ENCODE measurements at regions not wholly inside any gene's neighbourhood (a gene's known extent, or its start where the extent isn't known, plus 50 kb on each side); places are given as distances from the start of the nearest gene placed in this dataset.

DNA sequence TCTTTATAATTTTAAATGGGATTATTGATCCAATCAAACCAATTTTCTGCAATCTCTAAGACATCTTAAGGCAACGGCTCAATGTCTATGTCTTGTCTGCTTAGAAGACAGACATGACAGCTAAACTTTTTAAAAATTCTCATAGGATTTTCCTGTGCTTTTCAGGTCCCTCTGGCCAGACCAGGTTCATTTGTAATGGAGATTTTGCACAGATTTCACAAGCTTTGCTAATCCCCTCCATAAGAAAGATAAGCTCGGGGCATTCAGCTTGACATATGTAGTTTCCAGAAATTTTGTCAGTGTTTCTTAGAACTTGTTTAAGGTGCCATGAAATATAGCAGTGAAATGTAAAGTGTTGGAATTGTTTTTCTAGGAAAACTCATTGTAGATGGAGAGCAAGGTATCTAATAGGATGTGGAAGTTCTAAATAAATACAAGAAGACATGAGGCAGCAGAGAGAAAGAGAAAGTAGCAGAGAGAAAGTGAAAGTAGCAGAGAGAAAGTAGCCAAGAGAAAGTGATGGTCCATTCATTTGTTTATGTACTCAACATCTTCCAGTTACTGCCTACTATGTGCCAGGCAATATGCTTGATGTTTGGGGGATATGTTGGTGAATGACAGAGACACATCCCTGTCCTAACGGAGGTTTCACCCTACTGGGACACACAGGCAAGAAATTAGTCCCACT, 219.1 kb upstream of the ARHGAP42 start:
- Histone ChIP-seq H3K4me1 (ENCODE audit: insufficient read depth) (no peaks in the 10 kb centered on the region), H3K27ac (no peak overlapping the region), H3K4me3 (no peak overlapping the region), H3K27me3 (no peaks in the 10 kb centered on the region), H3K36me3 (no peaks in the 10 kb centered on the region), H3K9me3 (no peaks in the 10 kb centered on the region)
- 91 to 95% (median 92%) methylated on average over 3 of the region's 3 CpGs for WGBS, 3 donors
- TF ChIP-seq EP300 (IDR thresholded peaks at IDR 0.05) (no peak), POLR2A (IDR thresholded peaks at IDR 0.05) (no peak), CTCF (IDR thresholded peaks at IDR 0.05) (no peak)
- intact Hi-C loops (cut with DNase I), result no loop called here
- no peak for DNase-seq

- no peak overlapping the region for H3K27ac ChIP-seq
- DNase-seq, result no peak
- TF ChIP-seq EP300 (IDR thresholded peaks at IDR 0.05), result no peak
- TF ChIP-seq CTCF (IDR thresholded peaks at IDR 0.05), result no peak
- no peak for TF ChIP-seq POLR2A (IDR thresholded peaks at IDR 0.05)
- 3 to 10% (median 7%) methylated on average over 2 of the region's 2 CpGs for WGBS, 3 donors
- no peaks in the 10 kb centered on the region for H3K27me3 ChIP-seq
- no peaks in the 10 kb centered on the region for H3K4me1 ChIP-seq (ENCODE audit: insufficient read depth)
- intact Hi-C loops (cut with DNase I), result no loop called here
- H3K36me3 ChIP-seq, result no peaks in the 10 kb centered on the region
- no peaks in the 10 kb centered on the region for H3K9me3 ChIP-seq
- H3K4me3 ChIP-seq, result no peak overlapping the region
Observed at GRCh38 chr11:100469835-100470234, 217.3 kb upstream of the ARHGAP42 start.

- 67 to 69% (median 67%) methylated on average over 2 of the region's 2 CpGs for WGBS, 3 donors
Observed at GRCh38 chr11:100472727-100473389, 214.2 kb upstream of the ARHGAP42 start.

GRCh38 chr11:100473390-100473740, 213.7 kb upstream of the ARHGAP42 start:
- WGBS, 3 donors, result 80 to 94% (median 91%) methylated on average over 1 of the region's 1 CpG
- H3K36me3 ChIP-seq, result no peaks in the 10 kb centered on the region
- no peak for DNase-seq
- intact Hi-C loops (cut with DNase I), result no loop called here
- no peak for TF ChIP-seq POLR2A (IDR thresholded peaks at IDR 0.05)
- TF ChIP-seq CTCF (IDR thresholded peaks at IDR 0.05), result no peak
- TF ChIP-seq EP300 (IDR thresholded peaks at IDR 0.05), result no peak
- no peaks in the 10 kb centered on the region for H3K9me3 ChIP-seq
- no peaks in the 10 kb centered on the region for H3K4me1 ChIP-seq (ENCODE audit: insufficient read depth)
- H3K27ac ChIP-seq, result no peak overlapping the region
- H3K27me3 ChIP-seq, result no peaks in the 10 kb centered on the region
- H3K4me3 ChIP-seq, result no peak overlapping the region

More at GRCh38 chr11:100472727-100473389, 214.2 kb upstream of the ARHGAP42 start:
- no peak overlapping the region for H3K27ac ChIP-seq
- DNase-seq, result no peak
- TF ChIP-seq POLR2A (IDR thresholded peaks at IDR 0.05), result no peak
- TF ChIP-seq EP300 (IDR thresholded peaks at IDR 0.05), result no peak
- TF ChIP-seq CTCF (IDR thresholded peaks at IDR 0.05), result no peak
- no peaks in the 10 kb centered on the region for H3K4me1 ChIP-seq (ENCODE audit: insufficient read depth)
- H3K9me3 ChIP-seq, result no peaks in the 10 kb centered on the region
- no peaks in the 10 kb centered on the region for H3K27me3 ChIP-seq
- H3K4me3 ChIP-seq, result no peak overlapping the region
- no peaks in the 10 kb centered on the region for H3K36me3 ChIP-seq
- intact Hi-C loops (cut with DNase I), result no loop called here
